GM10248 (cell line): ENCODE measurements at regions not wholly inside any gene's neighbourhood (a gene's known extent, or its start where the extent isn't known, plus 50 kb on each side); places are given as distances from the start of the nearest gene placed in this dataset.
"Not testable (repeated sequence)": the region's sequence is repeated elsewhere in the genome, so short reads cannot be mapped to it uniquely, and the experiment has no call there.

Source experiments
- CTCF ChIA-PET: fragments of 300-600 bp; sonication (Branson Sonifier 250); formaldehyde crosslinking; extraction: SDS; loops from one replicate; lab custom pipeline; 2021; ENCODE audit warnings: antibody characterized with exemption; lab: Yijun Ruan, JAX
- POLR2A ChIA-PET: fragments of 350-650 bp; sonication (Branson Sonifier 250); formaldehyde crosslinking; extraction: SDS; loops from one replicate; lab custom pipeline; 2020; ENCODE audit warnings: antibody characterized with exemption; lab: Yijun Ruan, JAX
- DNase-seq: peaks from one replicate; pipeline ENCODE4 v3.0.0; 2012; ENCODE audit errors: extremely low spot score
- CTCF ChIP-seq: IDR thresholded peaks from 2 replicates; pipeline ENCODE4 v1.5.1; 2012; ENCODE audit warnings: mild to moderate bottlenecking, low read depth; ENCODE audit errors: extremely low read depth, missing control alignments, control extremely low read depth

- ChIA-PET POLR2A (no interaction called here), CTCF (no interaction called here)
- no peak for DNase-seq
- no peak for TF ChIP-seq CTCF
Observed at GRCh38 chr2:89849731-89850130, 1158.3 kb downstream of the RPIA start.

GRCh38 chr2:89850481-89850880, 1159.0 kb downstream of the RPIA start:
- ChIA-PET POLR2A (no interaction called here), CTCF (no interaction called here)
- DNase-seq, result no peak
- no peak for TF ChIP-seq CTCF

GRCh38 chr2:89850881-89851582, 1159.6 kb downstream of the RPIA start:
- TF ChIP-seq CTCF, result no peak
- DNase-seq, result peak; percentile 5
- POLR2A ChIA-PET, result no interaction called here
- CTCF ChIA-PET, result no interaction called here

GRCh38 chr2:89851583-89851905, 1160.1 kb downstream of the RPIA start:
- no peak for TF ChIP-seq CTCF
- peak; percentile 1 for DNase-seq
- ChIA-PET CTCF (no interaction called here), POLR2A (no interaction called here)

- CTCF ChIA-PET, DNase-seq, POLR2A ChIA-PET: not testable (repeated sequence)
Observed at GRCh38 chr2:89853427-89853826, 1162.0 kb downstream of the RPIA start.

- DNase-seq, POLR2A ChIA-PET: not testable (repeated sequence)
Observed at GRCh38 chr2:89855752-89856151, 1164.3 kb downstream of the RPIA start.

GRCh38 chr2:89856305-89856704, 1164.8 kb downstream of the RPIA start:
- DNase-seq, CTCF ChIA-PET, POLR2A ChIA-PET: not testable (repeated sequence)

More at GRCh38 chr2:89855752-89856151, 1164.3 kb downstream of the RPIA start:
- CTCF ChIA-PET, result not testable (repeated sequence)

- CTCF ChIA-PET, DNase-seq, POLR2A ChIA-PET: not testable (repeated sequence)
Observed at GRCh38 chr2:89862164-89862563, 1170.7 kb downstream of the RPIA start.

- CTCF ChIA-PET, DNase-seq, POLR2A ChIA-PET: not testable (repeated sequence)
Observed at GRCh38 chr2:89863209-89863608, 1171.7 kb downstream of the RPIA start.

- POLR2A ChIA-PET, DNase-seq, CTCF ChIA-PET: not testable (repeated sequence)
Observed at GRCh38 chr2:89874810-89875595, 1183.5 kb downstream of the RPIA start.

GRCh38 chr2:89876445-89876844, 1185.0 kb downstream of the RPIA start:
- POLR2A ChIA-PET, CTCF ChIA-PET, DNase-seq: not testable (repeated sequence)

GRCh38 chr2:89876878-89877277, 1185.4 kb downstream of the RPIA start:
- DNase-seq, POLR2A ChIA-PET, CTCF ChIA-PET: not testable (repeated sequence)

GRCh38 chr2:89882880-89883279, 1191.4 kb downstream of the RPIA start:
- CTCF ChIA-PET, POLR2A ChIA-PET, DNase-seq: not testable (repeated sequence)
